ENCODE measurements at regions not wholly inside any gene's neighbourhood (a gene's known extent, or its start where the extent isn't known, plus 50 kb on each side); places are given as distances from the start of the nearest gene placed in this dataset.
A peak's percentile ranks its signal among the peaks of the same experiment; 100 is the strongest.

DNA sequence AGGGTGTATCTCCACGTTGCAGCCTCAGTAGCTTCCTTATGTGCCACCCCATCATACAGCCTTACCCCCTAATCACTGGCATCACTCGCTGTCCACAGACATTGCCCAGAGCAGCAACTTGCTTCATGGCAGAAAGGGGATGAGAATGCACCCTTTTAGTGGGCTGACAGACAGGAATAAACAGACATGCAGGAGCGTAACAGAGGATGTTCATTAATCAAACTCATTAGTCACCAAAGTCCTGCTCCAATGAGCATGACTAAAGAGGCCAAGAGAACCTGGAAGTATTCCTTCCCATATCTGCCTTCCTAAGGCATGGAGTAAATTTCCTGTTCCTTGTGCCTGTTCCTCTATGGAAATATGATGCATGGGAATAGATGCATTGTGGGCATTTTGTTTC is 197.0 kb downstream of the PHLDA1 start (continued):
- no peak for TF ChIP-seq ESRRG (CRISPR knock-in tag; IDR thresholded peaks at IDR 0.05)
- TF ChIP-seq ZNF8 (CRISPR knock-in tag; IDR thresholded peaks at IDR 0.05) = no peak
- no peak for TF ChIP-seq ZFP3 (CRISPR knock-in tag; IDR thresholded peaks at IDR 0.05)
- no peak for TF ChIP-seq BACH2 (CRISPR knock-in tag; IDR thresholded peaks at IDR 0.05; ENCODE audit: borderline replicate concordance)

DNA sequence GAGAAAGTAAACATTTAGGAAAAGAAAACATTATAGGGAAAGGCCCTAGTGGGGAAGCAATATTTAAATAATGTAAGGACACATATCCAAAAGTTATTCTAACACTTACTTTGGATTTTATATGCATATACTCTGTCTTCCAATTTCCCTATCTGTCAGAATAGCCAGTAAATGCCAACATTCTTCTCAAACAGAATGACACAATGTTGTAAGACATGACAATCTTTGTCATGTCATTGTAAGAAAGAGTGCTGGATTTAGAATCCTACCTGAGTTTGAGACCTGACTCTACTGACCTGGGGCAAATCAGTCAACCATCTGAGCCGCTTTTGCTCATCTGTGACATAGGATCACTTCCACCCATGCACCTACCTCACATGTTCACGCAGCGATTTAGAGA is 198.3 kb downstream of the PHLDA1 start:
- TF ChIP-seq, protein P1, sequence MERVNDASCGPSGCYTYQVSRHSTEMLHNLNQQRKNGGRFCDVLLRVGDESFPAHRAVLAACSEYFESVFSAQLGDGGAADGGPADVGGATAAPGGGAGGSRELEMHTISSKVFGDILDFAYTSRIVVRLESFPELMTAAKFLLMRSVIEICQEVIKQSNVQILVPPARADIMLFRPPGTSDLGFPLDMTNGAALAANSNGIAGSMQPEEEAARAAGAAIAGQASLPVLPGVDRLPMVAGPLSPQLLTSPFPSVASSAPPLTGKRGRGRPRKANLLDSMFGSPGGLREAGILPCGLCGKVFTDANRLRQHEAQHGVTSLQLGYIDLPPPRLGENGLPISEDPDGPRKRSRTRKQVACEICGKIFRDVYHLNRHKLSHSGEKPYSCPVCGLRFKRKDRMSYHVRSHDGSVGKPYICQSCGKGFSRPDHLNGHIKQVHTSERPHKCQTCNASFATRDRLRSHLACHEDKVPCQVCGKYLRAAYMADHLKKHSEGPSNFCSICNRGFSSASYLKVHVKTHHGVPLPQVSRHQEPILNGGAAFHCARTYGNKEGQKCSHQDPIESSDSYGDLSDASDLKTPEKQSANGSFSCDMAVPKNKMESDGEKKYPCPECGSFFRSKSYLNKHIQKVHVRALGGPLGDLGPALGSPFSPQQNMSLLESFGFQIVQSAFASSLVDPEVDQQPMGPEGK (CRISPR knock-in tag; IDR thresholded peaks at IDR 0.05; ENCODE audit: borderline replicate concordance) = no peak
- TF ChIP-seq ZFP30 (CRISPR knock-in tag; IDR thresholded peaks at IDR 0.05) = no peak
- no peak for TF ChIP-seq ARNTL (CRISPR knock-in tag; IDR thresholded peaks at IDR 0.05; ENCODE audit: borderline replicate concordance, low read depth)
- TF ChIP-seq ZC3H10 (CRISPR knock-in tag; IDR thresholded peaks at IDR 0.05) = no peak
- no peak for ATAC-seq

DNA sequence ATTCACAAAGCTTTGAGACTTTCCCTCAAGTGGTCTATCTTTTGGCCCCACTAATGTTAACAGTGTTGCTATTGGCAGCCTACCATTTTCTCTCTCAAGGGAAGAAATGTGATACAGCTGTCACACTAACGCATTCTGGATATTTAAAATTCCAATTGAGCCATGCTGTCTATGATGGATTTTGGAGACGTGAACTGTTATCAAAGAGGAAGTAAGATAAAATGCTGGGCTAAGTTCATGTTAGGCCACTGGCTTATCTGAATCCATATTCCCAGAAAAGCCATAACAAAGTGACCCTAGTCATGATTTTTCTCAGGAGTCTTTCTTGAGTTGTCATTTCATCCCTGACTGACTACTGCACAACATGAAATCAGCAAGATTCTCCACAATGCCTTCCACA is 200.2 kb downstream of the PHLDA1 start:
- TF ChIP-seq ARNTL (CRISPR knock-in tag; IDR thresholded peaks at IDR 0.05; ENCODE audit: borderline replicate concordance, low read depth) (no peak), ZC3H10 (CRISPR knock-in tag; IDR thresholded peaks at IDR 0.05) (no peak), ZFP3 (CRISPR knock-in tag; IDR thresholded peaks at IDR 0.05) (0 out of 2 replicates have a peak, but pooled peaks have one; percentile 14), TOX (CRISPR knock-in tag; IDR thresholded peaks at IDR 0.05; ENCODE audit: borderline replicate concordance) (no peak), ISL1 (CRISPR knock-in tag; IDR thresholded peaks at IDR 0.05) (peak; percentile 87), ESRRG (CRISPR knock-in tag; IDR thresholded peaks at IDR 0.05) (no peak), ZFP30 (CRISPR knock-in tag; IDR thresholded peaks at IDR 0.05) (no peak), ZNF565 (CRISPR knock-in tag; conservative IDR thresholded peaks at IDR 0.05; ENCODE audit: low read depth) (no peak), BACH2 (CRISPR knock-in tag; IDR thresholded peaks at IDR 0.05; ENCODE audit: borderline replicate concordance) (no peak), GLIS3 (CRISPR knock-in tag; IDR thresholded peaks at IDR 0.05) (no peak), RARB (CRISPR knock-in tag; IDR thresholded peaks at IDR 0.05) (no peak)
- TF ChIP-seq, protein P2, sequence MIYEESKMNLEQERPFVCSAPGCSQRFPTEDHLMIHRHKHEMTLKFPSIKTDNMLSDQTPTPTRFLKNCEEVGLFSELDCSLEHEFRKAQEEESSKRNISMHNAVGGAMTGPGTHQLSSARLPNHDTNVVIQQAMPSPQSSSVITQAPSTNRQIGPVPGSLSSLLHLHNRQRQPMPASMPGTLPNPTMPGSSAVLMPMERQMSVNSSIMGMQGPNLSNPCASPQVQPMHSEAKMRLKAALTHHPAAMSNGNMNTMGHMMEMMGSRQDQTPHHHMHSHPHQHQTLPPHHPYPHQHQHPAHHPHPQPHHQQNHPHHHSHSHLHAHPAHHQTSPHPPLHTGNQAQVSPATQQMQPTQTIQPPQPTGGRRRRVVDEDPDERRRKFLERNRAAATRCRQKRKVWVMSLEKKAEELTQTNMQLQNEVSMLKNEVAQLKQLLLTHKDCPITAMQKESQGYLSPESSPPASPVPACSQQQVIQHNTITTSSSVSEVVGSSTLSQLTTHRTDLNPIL (CRISPR knock-in tag; IDR thresholded peaks at IDR 0.05; ENCODE audit: low read depth) = no peak
- TF ChIP-seq, protein P3, sequence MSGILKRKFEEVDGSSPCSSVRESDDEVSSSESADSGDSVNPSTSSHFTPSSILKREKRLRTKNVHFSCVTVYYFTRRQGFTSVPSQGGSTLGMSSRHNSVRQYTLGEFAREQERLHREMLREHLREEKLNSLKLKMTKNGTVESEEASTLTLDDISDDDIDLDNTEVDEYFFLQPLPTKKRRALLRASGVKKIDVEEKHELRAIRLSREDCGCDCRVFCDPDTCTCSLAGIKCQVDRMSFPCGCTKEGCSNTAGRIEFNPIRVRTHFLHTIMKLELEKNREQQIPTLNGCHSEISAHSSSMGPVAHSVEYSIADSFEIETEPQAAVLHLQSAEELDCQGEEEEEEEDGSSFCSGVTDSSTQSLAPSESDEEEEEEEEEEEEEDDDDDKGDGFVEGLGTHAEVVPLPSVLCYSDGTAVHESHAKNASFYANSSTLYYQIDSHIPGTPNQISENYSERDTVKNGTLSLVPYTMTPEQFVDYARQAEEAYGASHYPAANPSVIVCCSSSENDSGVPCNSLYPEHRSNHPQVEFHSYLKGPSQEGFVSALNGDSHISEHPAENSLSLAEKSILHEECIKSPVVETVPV (CRISPR knock-in tag; IDR thresholded peaks at IDR 0.05) = 0 out of 2 replicates have a peak, but pooled peaks have one; percentile 50
- ATAC-seq = no peak

DNA sequence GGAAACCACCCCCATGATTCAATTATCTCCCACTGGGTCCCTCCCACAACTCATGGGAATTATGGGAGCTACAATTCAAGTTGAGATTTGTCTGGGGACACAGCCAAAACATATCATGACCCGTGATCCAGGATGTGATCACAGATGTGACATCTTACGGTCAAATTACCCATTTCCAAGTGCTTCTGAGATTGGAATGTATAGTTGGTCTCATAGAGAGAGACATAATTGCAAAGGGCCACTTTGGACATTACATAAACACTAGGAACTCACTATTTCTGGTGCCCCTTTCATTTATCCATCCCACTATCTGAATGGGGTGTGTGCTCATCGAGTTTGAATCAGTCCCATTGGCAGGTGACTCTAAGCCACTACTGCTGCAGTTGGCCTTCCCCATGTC is 204.5 kb downstream of the PHLDA1 start:
- no peak for ATAC-seq
- no peak for TF ChIP-seq ESRRG (CRISPR knock-in tag; IDR thresholded peaks at IDR 0.05)
- TF ChIP-seq TOX (CRISPR knock-in tag; IDR thresholded peaks at IDR 0.05; ENCODE audit: borderline replicate concordance) = no peak
- no peak for TF ChIP-seq ZNF8 (CRISPR knock-in tag; IDR thresholded peaks at IDR 0.05)

DNA sequence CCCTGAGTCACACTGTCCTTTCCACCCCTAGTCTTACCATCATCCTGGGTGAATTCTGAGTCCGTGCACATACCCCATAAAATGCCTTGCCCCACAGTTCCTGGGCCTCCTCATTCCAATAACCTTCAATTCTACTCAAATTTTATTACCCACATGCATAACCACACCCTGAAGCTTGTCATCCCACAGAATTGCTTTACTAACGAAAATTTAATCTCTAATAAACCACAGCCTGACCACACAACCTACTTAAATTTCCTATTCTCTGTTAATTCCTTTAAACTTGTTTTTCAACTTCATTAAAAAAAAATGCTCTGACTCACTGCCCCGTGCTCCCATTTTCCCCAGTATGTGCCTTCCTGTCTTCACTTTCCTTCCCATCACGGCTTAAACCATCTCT is 205.9 kb downstream of the PHLDA1 start:
- TF ChIP-seq, protein P1 (CRISPR knock-in tag; IDR thresholded peaks at IDR 0.05; ENCODE audit: borderline replicate concordance) = no peak
- TF ChIP-seq ZFP3 (CRISPR knock-in tag; IDR thresholded peaks at IDR 0.05) = no peak
- TF ChIP-seq PPARA (CRISPR knock-in tag; IDR thresholded peaks at IDR 0.05; ENCODE audit: borderline replicate concordance) = no peak
- 0 out of 2 replicates have a peak, but pooled peaks have one; percentile 37 for TF ChIP-seq ZC3H10 (CRISPR knock-in tag; IDR thresholded peaks at IDR 0.05)
- TF ChIP-seq OSR1 (CRISPR knock-in tag; IDR thresholded peaks at IDR 0.05) = no peak
- TF ChIP-seq, protein P4, sequence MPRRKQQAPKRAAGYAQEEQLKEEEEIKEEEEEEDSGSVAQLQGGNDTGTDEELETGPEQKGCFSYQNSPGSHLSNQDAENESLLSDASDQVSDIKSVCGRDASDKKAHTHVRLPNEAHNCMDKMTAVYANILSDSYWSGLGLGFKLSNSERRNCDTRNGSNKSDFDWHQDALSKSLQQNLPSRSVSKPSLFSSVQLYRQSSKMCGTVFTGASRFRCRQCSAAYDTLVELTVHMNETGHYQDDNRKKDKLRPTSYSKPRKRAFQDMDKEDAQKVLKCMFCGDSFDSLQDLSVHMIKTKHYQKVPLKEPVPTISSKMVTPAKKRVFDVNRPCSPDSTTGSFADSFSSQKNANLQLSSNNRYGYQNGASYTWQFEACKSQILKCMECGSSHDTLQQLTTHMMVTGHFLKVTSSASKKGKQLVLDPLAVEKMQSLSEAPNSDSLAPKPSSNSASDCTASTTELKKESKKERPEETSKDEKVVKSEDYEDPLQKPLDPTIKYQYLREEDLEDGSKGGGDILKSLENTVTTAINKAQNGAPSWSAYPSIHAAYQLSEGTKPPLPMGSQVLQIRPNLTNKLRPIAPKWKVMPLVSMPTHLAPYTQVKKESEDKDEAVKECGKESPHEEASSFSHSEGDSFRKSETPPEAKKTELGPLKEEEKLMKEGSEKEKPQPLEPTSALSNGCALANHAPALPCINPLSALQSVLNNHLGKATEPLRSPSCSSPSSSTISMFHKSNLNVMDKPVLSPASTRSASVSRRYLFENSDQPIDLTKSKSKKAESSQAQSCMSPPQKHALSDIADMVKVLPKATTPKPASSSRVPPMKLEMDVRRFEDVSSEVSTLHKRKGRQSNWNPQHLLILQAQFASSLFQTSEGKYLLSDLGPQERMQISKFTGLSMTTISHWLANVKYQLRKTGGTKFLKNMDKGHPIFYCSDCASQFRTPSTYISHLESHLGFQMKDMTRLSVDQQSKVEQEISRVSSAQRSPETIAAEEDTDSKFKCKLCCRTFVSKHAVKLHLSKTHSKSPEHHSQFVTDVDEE (CRISPR knock-in tag; IDR thresholded peaks at IDR 0.05) = no peak
- peak; percentile 69 for ATAC-seq

Data from SK-N-SH treated with all-trans-retinoic acid at 6 μM for 48 hours (cell line).